ENCODE measurements at regions not wholly inside any gene's neighbourhood (a gene's known extent, or its start where the extent isn't known, plus 50 kb on each side); places are given as distances from the start of the nearest gene placed in this dataset.

DNA sequence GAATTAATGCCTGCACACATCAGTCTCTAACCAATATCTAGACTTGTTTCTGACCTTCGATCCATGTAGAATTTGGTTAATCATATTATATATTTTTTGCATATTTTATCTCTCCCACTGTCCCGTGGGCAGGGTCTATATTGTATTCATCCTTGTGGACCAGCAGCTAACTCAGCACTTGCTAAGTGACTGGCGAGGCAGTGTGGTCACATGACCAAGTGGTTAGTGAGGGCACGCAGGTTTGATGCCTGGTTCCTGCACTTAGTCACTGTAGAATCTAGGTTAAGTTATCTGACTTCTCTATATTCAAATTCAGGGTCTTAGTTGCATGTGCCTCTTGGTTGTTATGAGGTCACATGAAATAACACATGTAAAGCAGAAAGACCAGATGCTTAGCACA is 120.5 kb downstream of the UBE2U start:
- ChIA-PET CTCF (no interaction called here), POLR2A (no interaction called here), RAD21 (ENCODE audit: low non-redundant PET in 1 of 2, low total read pairs in 2 of 2, uncharacterized antibody in 2 of 2, unreplicated experiment in 2 of 2) (no interaction called here)
- no TSS peak for BruUV-seq (replicated peaks)
- Histone ChIP-seq H3K9me2 (ENCODE audit: insufficient read depth) (no peaks in the 10 kb centered on the region), H3K9me3 (ENCODE audit: control insufficient read depth in 1 of 2, insufficient read depth in 1 of 2, low read depth in 1 of 2, low read length in 2 of 2) (no peaks in the 10 kb centered on the region), H2AFZ (ENCODE audit: low read depth, low read length, poor library complexity, severe bottlenecking) (no peak overlapping the region), H3K4me3 (replicated peaks in 1 of 2; ENCODE audit: low read depth in 1 of 2, low read length in 2 of 2) (no peak overlapping the region), H3K36me3 (ENCODE audit: control insufficient read depth in 1 of 2, insufficient read depth in 2 of 2, low read length in 2 of 2) (no peaks in the 10 kb centered on the region), H3K9ac (ENCODE audit: low read length) (no peak overlapping the region), H3K27me3 (ENCODE audit: insufficient read depth, low read length) (no peaks in the 10 kb centered on the region), H4K20me1 (ENCODE audit: insufficient read depth) (no peaks in the 10 kb centered on the region), H3K79me2 (ENCODE audit: insufficient read depth, low read length) (no peaks in the 10 kb centered on the region), H3K4me1 (ENCODE audit: control insufficient read depth in 1 of 2, insufficient read depth in 2 of 2, low read length in 2 of 2) (no peaks in the 10 kb centered on the region), H3K4me2 (ENCODE audit: low read length) (no peak overlapping the region), H3K27ac (ENCODE audit: low read depth, low read length) (no peak overlapping the region)
- TF ChIP-seq, protein P1, sequence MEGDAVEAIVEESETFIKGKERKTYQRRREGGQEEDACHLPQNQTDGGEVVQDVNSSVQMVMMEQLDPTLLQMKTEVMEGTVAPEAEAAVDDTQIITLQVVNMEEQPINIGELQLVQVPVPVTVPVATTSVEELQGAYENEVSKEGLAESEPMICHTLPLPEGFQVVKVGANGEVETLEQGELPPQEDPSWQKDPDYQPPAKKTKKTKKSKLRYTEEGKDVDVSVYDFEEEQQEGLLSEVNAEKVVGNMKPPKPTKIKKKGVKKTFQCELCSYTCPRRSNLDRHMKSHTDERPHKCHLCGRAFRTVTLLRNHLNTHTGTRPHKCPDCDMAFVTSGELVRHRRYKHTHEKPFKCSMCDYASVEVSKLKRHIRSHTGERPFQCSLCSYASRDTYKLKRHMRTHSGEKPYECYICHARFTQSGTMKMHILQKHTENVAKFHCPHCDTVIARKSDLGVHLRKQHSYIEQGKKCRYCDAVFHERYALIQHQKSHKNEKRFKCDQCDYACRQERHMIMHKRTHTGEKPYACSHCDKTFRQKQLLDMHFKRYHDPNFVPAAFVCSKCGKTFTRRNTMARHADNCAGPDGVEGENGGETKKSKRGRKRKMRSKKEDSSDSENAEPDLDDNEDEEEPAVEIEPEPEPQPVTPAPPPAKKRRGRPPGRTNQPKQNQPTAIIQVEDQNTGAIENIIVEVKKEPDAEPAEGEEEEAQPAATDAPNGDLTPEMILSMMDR (IDR thresholded peaks at IDR 0.05 in 2 of 3, conservative IDR thresholded peaks at IDR 0.05 in 1 of 3; ENCODE audit: borderline replicate concordance in 1 of 3, insufficient read depth in 1 of 3, low read depth in 2 of 3, low read length in 2 of 3) = no peak
- TF ChIP-seq, protein P2, sequence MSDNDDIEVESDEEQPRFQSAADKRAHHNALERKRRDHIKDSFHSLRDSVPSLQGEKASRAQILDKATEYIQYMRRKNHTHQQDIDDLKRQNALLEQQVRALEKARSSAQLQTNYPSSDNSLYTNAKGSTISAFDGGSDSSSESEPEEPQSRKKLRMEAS (IDR thresholded peaks at IDR 0.05) = no peak
- TF ChIP-seq POLR2A (IDR thresholded peaks at IDR 0.05; ENCODE audit: borderline replicate concordance, extremely low read depth, insufficient read depth, insufficient read length) = no peak
- no peak for TF ChIP-seq ZFX (IDR thresholded peaks at IDR 0.05)
- TF ChIP-seq ELF1 (IDR thresholded peaks at IDR 0.05; ENCODE audit: borderline replicate concordance, low read depth) = no peak
- TF ChIP-seq, protein P3, sequence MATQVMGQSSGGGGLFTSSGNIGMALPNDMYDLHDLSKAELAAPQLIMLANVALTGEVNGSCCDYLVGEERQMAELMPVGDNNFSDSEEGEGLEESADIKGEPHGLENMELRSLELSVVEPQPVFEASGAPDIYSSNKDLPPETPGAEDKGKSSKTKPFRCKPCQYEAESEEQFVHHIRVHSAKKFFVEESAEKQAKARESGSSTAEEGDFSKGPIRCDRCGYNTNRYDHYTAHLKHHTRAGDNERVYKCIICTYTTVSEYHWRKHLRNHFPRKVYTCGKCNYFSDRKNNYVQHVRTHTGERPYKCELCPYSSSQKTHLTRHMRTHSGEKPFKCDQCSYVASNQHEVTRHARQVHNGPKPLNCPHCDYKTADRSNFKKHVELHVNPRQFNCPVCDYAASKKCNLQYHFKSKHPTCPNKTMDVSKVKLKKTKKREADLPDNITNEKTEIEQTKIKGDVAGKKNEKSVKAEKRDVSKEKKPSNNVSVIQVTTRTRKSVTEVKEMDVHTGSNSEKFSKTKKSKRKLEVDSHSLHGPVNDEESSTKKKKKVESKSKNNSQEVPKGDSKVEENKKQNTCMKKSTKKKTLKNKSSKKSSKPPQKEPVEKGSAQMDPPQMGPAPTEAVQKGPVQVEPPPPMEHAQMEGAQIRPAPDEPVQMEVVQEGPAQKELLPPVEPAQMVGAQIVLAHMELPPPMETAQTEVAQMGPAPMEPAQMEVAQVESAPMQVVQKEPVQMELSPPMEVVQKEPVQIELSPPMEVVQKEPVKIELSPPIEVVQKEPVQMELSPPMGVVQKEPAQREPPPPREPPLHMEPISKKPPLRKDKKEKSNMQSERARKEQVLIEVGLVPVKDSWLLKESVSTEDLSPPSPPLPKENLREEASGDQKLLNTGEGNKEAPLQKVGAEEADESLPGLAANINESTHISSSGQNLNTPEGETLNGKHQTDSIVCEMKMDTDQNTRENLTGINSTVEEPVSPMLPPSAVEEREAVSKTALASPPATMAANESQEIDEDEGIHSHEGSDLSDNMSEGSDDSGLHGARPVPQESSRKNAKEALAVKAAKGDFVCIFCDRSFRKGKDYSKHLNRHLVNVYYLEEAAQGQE (IDR thresholded peaks at IDR 0.05; ENCODE audit: low read depth) = no peak
- no peak for TF ChIP-seq EGR1 (IDR thresholded peaks at IDR 0.05; ENCODE audit: low read depth)
- no peak for TF ChIP-seq SP1 (IDR thresholded peaks at IDR 0.05; ENCODE audit: low read depth)
- TF ChIP-seq EZH2 (IDR thresholded peaks at IDR 0.05) = no peak
- no peak for TF ChIP-seq EZH2phosphoT487 (IDR thresholded peaks at IDR 0.05; ENCODE audit: borderline replicate concordance)
- TF ChIP-seq CBX3 (IDR thresholded peaks at IDR 0.05; ENCODE audit: low read depth) = no peak
- no peak for TF ChIP-seq ZNF274 (IDR thresholded peaks at IDR 0.05; ENCODE audit: low read depth, low read length)
- DNase-seq (ENCODE audit: low read depth, low spot score) = no peak
- no peak for ATAC-seq
- intact Hi-C loops (cut with micrococcal nuclease) = no loop called here
